IMR-90 (cell line): ENCODE measurements at regions not wholly inside any gene's neighbourhood (a gene's known extent, or its start where the extent isn't known, plus 50 kb on each side); places are given as distances from the start of the nearest gene placed in this dataset.

Experiments
- ATAC-seq: fragments of 200-7000 bp; cut with Tn5 transposase; 2 replicates; pipeline ENCODE4 v1.9.1; 2020; ENCODE audit warnings: low read depth, mild to moderate bottlenecking, moderate library complexity
- BruUV-seq: library from RNA; stranded (reverse); fragments of 400-500 nt; replicated peaks from 2 replicates; lab custom pipeline; 2021; lab: Mats Ljungman, UMichigan
- CTCF ChIA-PET: fragments of 300-600 bp; formaldehyde crosslinking; extraction: SDS; loops from one replicate; lab custom pipeline; 2021; ENCODE audit warnings: antibody characterized with exemption; lab: Yijun Ruan, JAX
- POLR2A ChIA-PET: fragments of 300-600 bp; sonication (Branson Sonifier 250); formaldehyde crosslinking; loops from one replicate; lab custom pipeline; 2022; ENCODE audit warnings: antibody characterized with exemption; ENCODE audit not compliant: unreplicated experiment; lab: Charles Lee
- DNase-seq: peaks from one replicate; pipeline ENCODE4 v3.0.0; 2013
- H2AFZ ChIP-seq: replicated peaks from 2 replicates; pipeline ENCODE3; 2013; ENCODE audit warnings: low read length, mild to moderate bottlenecking; ENCODE audit not compliant: poor library complexity
- H2AK5ac ChIP-seq: 2 replicates; pipeline ENCODE4 v1.6.1; 2013; ENCODE audit warnings: low read depth, low read length, inconsistent platforms
- H2AK9ac ChIP-seq: replicated peaks from 2 replicates; pipeline ENCODE3; 2013; ENCODE audit warnings: mild to moderate bottlenecking, low read depth, low read length, moderate library complexity; ENCODE audit not compliant: poor library complexity
- H2BK120ac ChIP-seq: 2 replicates; pipeline ENCODE4 v1.6.1; 2013; ENCODE audit warnings: low read depth, low read length, inconsistent platforms
- H2BK15ac ChIP-seq: 3 replicates; pipeline ENCODE4 v1.6.1; 2013; ENCODE audit warnings: low read depth, low read length, inconsistent platforms
- H2BK20ac ChIP-seq: 2 replicates; pipeline ENCODE4 v1.6.1; 2013; ENCODE audit warnings: low read depth, mild to moderate bottlenecking, inconsistent platforms, low read length, moderate library complexity
- H2BK5ac ChIP-seq: 2 replicates; pipeline ENCODE4 v1.6.1; 2013; ENCODE audit warnings: mild to moderate bottlenecking, low read depth, low read length, inconsistent platforms; ENCODE audit not compliant: poor library complexity, severe bottlenecking
- H3K14ac ChIP-seq: replicated peaks from 2 replicates; pipeline ENCODE4 v1.6.1; 2013; ENCODE audit warnings: low read depth, low read length, inconsistent platforms
- H3K18ac ChIP-seq: 2 replicates; pipeline ENCODE4 v1.6.1; 2013; ENCODE audit warnings: low read depth, low read length, control low read depth
- H3K23ac ChIP-seq: 2 replicates; pipeline ENCODE4 v1.6.1; 2013; ENCODE audit warnings: low read depth, low read length, inconsistent platforms
- H3K27ac ChIP-seq: 2 replicates; pipeline ENCODE4 v1.5.1; 2013; ENCODE audit warnings: mild to moderate bottlenecking, control low read depth, low read length; ENCODE audit not compliant: insufficient read depth
- H3K27me3 ChIP-seq: 2 replicates; pipeline ENCODE4 v1.6.1; 2013; ENCODE audit warnings: low read length; ENCODE audit not compliant: control insufficient read depth, insufficient read depth
- H3K36me3 ChIP-seq: 2 replicates; pipeline ENCODE4 v1.6.1; 2013; ENCODE audit warnings: low read length, mixed read lengths; ENCODE audit not compliant: control insufficient read depth, insufficient read depth
- H3K4ac ChIP-seq: 2 replicates; pipeline ENCODE4 v1.6.1; 2013; ENCODE audit warnings: low read depth, low read length, inconsistent platforms
- H3K4me1 ChIP-seq: 2 replicates; pipeline ENCODE4 v1.6.1; 2013; ENCODE audit warnings: low read length, mixed read lengths; ENCODE audit not compliant: control insufficient read depth, insufficient read depth
- H3K4me2 ChIP-seq: 2 replicates; pipeline ENCODE4 v1.6.1; 2013; ENCODE audit warnings: low read depth, mild to moderate bottlenecking, control low read depth, low read length, moderate library complexity
- H3K4me3 ChIP-seq: 2 replicates; pipeline ENCODE4 v1.5.1; 2013; ENCODE audit warnings: low read depth, mild to moderate bottlenecking, control low read depth, low read length, moderate library complexity; ENCODE audit not compliant: insufficient read depth
- H3K56ac ChIP-seq: 2 replicates; pipeline ENCODE4 v1.6.1; 2013; ENCODE audit warnings: low read length, inconsistent platforms; ENCODE audit not compliant: insufficient read depth; ENCODE audit errors: extremely low read depth
- H3K79me1 ChIP-seq, 2 experiments: 2 replicates each; pipeline ENCODE4 v1.6.1; 2013; ENCODE audit warnings: low read length in 2 of 2, inconsistent platforms in 1 of 2, low read depth in 1 of 2
- H3K9ac ChIP-seq: 2 replicates; pipeline ENCODE4 v1.6.1; 2013; ENCODE audit warnings: low read depth, low read length, control low read depth
- H3K9me1 ChIP-seq: 2 replicates; pipeline ENCODE4 v1.6.1; 2013; ENCODE audit warnings: low read length, inconsistent platforms; ENCODE audit not compliant: insufficient read depth
- H3K9me3 ChIP-seq: 2 replicates; pipeline ENCODE4 v1.6.1; 2013; ENCODE audit warnings: low read length; ENCODE audit not compliant: control insufficient read depth, insufficient read depth
- H4K20me1 ChIP-seq: 2 replicates; pipeline ENCODE4 v1.6.1; 2013; ENCODE audit warnings: low read length, inconsistent platforms; ENCODE audit not compliant: insufficient read depth
- H4K5ac ChIP-seq: 2 replicates; pipeline ENCODE4 v1.6.1; 2013; ENCODE audit warnings: mild to moderate bottlenecking, low read depth, low read length, control low read depth
- H4K8ac ChIP-seq, 2 experiments: 2 replicates each; pipeline ENCODE4 v1.6.1; 2013; ENCODE audit warnings: low read depth in 2 of 2, low read length in 2 of 2, control low read depth in 1 of 2, inconsistent platforms in 1 of 2
- H4K91ac ChIP-seq: 2 replicates; pipeline ENCODE4 v1.6.1; 2013; ENCODE audit warnings: low read depth, low read length, inconsistent platforms; ENCODE audit not compliant: insufficient read depth
- BHLHE40 ChIP-seq: fragments of 150-350 bp; IDR thresholded peaks from 2 replicates; pipeline ENCODE4 v1.6.1; 2016; ENCODE audit warnings: mild to moderate bottlenecking, low read depth, low read length
- CEBPB ChIP-seq: IDR thresholded peaks from 2 replicates; pipeline ENCODE4 v1.6.1; 2012; ENCODE audit warnings: low read depth, low read length, improper control_type of control experiment
- FOS ChIP-seq: fragments of 150-350 bp; IDR thresholded peaks from 2 replicates; pipeline ENCODE4 v1.6.1; 2016; ENCODE audit warnings: low read depth, low read length
- MAFK ChIP-seq: IDR thresholded peaks from 2 replicates; pipeline ENCODE4 v1.6.1; 2012; ENCODE audit warnings: low read depth, low read length, improper control_type of control experiment
- MXI1 ChIP-seq: IDR thresholded peaks from 2 replicates; pipeline ENCODE4 v1.6.1; 2012; ENCODE audit warnings: low read depth, mild to moderate bottlenecking, low read length, moderate library complexity, borderline replicate concordance
- NFE2L2 ChIP-seq: fragments of 150-350 bp; IDR thresholded peaks from 2 replicates; pipeline ENCODE4 v1.6.1; 2016; ENCODE audit warnings: low read depth, mild to moderate bottlenecking, low read length
- RAD21 ChIP-seq: IDR thresholded peaks from 2 replicates; pipeline ENCODE4 v1.6.1; 2012; ENCODE audit warnings: low read length, improper control_type of control experiment
- RCOR1 ChIP-seq: IDR thresholded peaks from 2 replicates; pipeline ENCODE4 v1.6.1; 2012; ENCODE audit warnings: mild to moderate bottlenecking, low read length, improper control_type of control experiment; ENCODE audit not compliant: insufficient replicate concordance
- RFX5 ChIP-seq: IDR thresholded peaks from 2 replicates; pipeline ENCODE4 v1.8.0; 2012; ENCODE audit warnings: low read depth, mild to moderate bottlenecking, low read length, moderate library complexity
- SMC3 ChIP-seq: fragments of 150-350 bp; IDR thresholded peaks from 2 replicates; pipeline ENCODE4 v1.6.1; 2016; ENCODE audit warnings: low read depth, mild to moderate bottlenecking, antibody characterized with exemption, low read length, moderate library complexity
- WGBS, 2 experiments: methylation state at CpG; one replicate each; pipeline versions ENCODE4 v1.1.5 to v1.1.7; 2013; ENCODE audit warnings: missing lambda C conversion rate in 2 of 2; ENCODE audit not compliant: insufficient read length in 1 of 2; ENCODE audit errors: extremely low coverage in 2 of 2; 5-methylcytosine and 5-hydroxymethylcytosine counted together
- dilution Hi-C: fragments of 300-500 bp; cut with HindIII; formaldehyde crosslinking; loops from one replicate; pipeline ENCODE4 v1.14.3; 2018; ENCODE audit warnings: low sequenced_read_pairs; ENCODE audit not compliant: unreplicated experiment
- in situ Hi-C: fragments of 300-500 bp; cut with MboI; formaldehyde crosslinking; loops from 3 replicates; pipeline ENCODE4 v1.14.3; 2019; ENCODE audit warnings: low sequenced_read_pairs, inconsistent platforms, mixed read lengths
- intact Hi-C: fragments of 100-400 bp; cut with micrococcal nuclease; formaldehyde crosslinking; loops from 2 replicates; pipeline ENCODE4 v1.10.0; 2022
- TF ChIP-seq, protein P1 (sequence below): fragments of 150-350 bp; IDR thresholded peaks from 2 replicates; pipeline ENCODE4 v1.6.1; 2017; ENCODE audit warnings: mild to moderate bottlenecking, antibody characterized with exemption, low read length, low read depth
- TF ChIP-seq, protein P2 (sequence below): fragments of 150-350 bp; IDR thresholded peaks from 2 replicates; pipeline ENCODE4 v1.6.1; 2016; ENCODE audit warnings: low read depth, mild to moderate bottlenecking, low read length, moderate library complexity, borderline replicate concordance

DNA sequence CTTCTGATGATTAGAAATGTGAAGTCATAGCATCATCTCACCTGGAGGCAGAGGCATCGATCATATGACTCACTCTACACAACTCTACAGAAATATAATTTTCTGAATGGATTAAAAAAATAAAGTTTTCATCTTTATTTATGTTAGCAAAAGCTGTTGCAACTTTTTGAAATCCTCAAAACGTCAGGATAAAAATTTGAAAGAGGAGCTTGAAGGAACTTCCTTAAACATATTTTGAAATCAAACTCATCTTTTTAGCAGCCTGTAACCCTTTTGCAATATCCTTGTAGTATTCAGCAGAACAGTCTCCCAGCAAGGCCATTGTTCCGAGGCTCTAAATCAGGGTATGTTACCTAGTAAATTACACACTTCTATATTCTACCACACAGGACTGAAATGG is 985.4 kb downstream of the PLOD2 start:
- Histone ChIP-seq H2BK15ac (no peak overlapping the region), H2AK9ac (no peak overlapping the region), H2BK5ac (no peak overlapping the region), H3K14ac (no peak overlapping the region), H2AK5ac (no peak overlapping the region), H3K79me1 (no peaks in the 10 kb centered on the region), H4K5ac (no peak overlapping the region), H3K18ac (no peak overlapping the region), H4K20me1 (no peaks in the 10 kb centered on the region), H3K36me3 (no peaks in the 10 kb centered on the region), H3K27me3 (no peaks in the 10 kb centered on the region), H3K4me3 (no peak overlapping the region), H2BK120ac (no peak overlapping the region), H4K8ac (no peak overlapping the region), H3K4me1 (no peaks in the 10 kb centered on the region), H3K9me1 (no peaks in the 10 kb centered on the region), H3K56ac (no peak overlapping the region), H3K4ac (no peak overlapping the region), H3K27ac (no peak overlapping the region), H2BK20ac (no peak overlapping the region), H3K9me3 (no peaks in the 10 kb centered on the region), H2AFZ (no peak overlapping the region), H3K4me2 (no peak overlapping the region), H3K9ac (no peak overlapping the region), H3K23ac (no peak overlapping the region), H4K91ac (no peak overlapping the region)
- dilution Hi-C loops = no loop called here
- POLR2A ChIA-PET = no interaction called here
- no TSS peak for BruUV-seq
- ATAC-seq (no peak), DNase-seq (no peak)
- intact Hi-C loops = no loop called here
- TF ChIP-seq RAD21 (no peak), SMC3 (no peak), RFX5 (no peak), FOS (no peak), BHLHE40 (no peak), RCOR1 (no peak), MAFK (no peak), CEBPB (no peak), MXI1 (no peak), NFE2L2 (no peak)
- TF ChIP-seq, protein P1, sequence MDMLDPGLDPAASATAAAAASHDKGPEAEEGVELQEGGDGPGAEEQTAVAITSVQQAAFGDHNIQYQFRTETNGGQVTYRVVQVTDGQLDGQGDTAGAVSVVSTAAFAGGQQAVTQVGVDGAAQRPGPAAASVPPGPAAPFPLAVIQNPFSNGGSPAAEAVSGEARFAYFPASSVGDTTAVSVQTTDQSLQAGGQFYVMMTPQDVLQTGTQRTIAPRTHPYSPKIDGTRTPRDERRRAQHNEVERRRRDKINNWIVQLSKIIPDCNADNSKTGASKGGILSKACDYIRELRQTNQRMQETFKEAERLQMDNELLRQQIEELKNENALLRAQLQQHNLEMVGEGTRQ = no peak
- TF ChIP-seq, protein P2, sequence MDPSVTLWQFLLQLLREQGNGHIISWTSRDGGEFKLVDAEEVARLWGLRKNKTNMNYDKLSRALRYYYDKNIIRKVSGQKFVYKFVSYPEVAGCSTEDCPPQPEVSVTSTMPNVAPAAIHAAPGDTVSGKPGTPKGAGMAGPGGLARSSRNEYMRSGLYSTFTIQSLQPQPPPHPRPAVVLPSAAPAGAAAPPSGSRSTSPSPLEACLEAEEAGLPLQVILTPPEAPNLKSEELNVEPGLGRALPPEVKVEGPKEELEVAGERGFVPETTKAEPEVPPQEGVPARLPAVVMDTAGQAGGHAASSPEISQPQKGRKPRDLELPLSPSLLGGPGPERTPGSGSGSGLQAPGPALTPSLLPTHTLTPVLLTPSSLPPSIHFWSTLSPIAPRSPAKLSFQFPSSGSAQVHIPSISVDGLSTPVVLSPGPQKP = no peak
- in situ Hi-C loops = no loop called here
- CTCF ChIA-PET = interaction anchor here (0.5 kb wide), 1 partner anchor 59 kb away, joined by 3 read pairs; no protein-coding TSS in a partner anchor
- WGBS, 2 experiments = no CpG with 5 or more reads among the region's 3 CpGs
